SK-N-SH (cell line): ENCODE measurements at regions not wholly inside any gene's neighbourhood (a gene's known extent, or its start where the extent isn't known, plus 50 kb on each side); places are given as distances from the start of the nearest gene placed in this dataset.

Source experiments
- CTCF ChIA-PET: fragments of 300-600, 350-600 bp; formaldehyde crosslinking; extraction: SDS; loops from one replicate; lab custom pipeline; 2021; lab: Yijun Ruan, JAX
- POLR2A ChIA-PET: fragments of 350-600 bp; sonication (Branson Sonifier 250); formaldehyde crosslinking; extraction: SDS; loops from one replicate; lab custom pipeline; 2020; ENCODE audit warnings: antibody characterized with exemption, inconsistent platforms; lab: Yijun Ruan, JAX
- DNase-seq: peaks from one replicate; pipeline ENCODE4 v3.0.0; 2012
- H2AFZ ChIP-seq: fragments of 200-600 bp; sonication (generic); 2 replicates; pipeline ENCODE4 v1.8.1; 2016; ENCODE audit warnings: antibody characterized with exemption, mild to moderate bottlenecking, low read depth
- H3F3A ChIP-seq: fragments of 200-600 bp; sonication (generic); replicated peaks from 2 replicates; pipeline ENCODE3; 2016; ENCODE audit warnings: antibody characterized with exemption, mild to moderate bottlenecking; ENCODE audit not compliant: insufficient read depth
- H3K27ac ChIP-seq, 2 experiments: fragments of 200-500 bp in 1 of 2; fragments of 200-600 bp in 1 of 2; sonication (Bioruptor generic) in 1 of 2; sonication (generic), shearing (Covaris generic) in 1 of 2; 2 replicates each; pipeline versions ENCODE4 v1.5.1 to v1.6.1; 2014 to 2016; ENCODE audit warnings: low read depth in 2 of 2, inconsistent platforms in 1 of 2, low read length in 1 of 2, mild to moderate bottlenecking in 1 of 2, mixed read lengths in 1 of 2
- H3K27me3 ChIP-seq: fragments of 200-600 bp; sonication (generic), shearing (Covaris generic); 2 replicates; pipeline ENCODE4 v1.6.1; 2016; ENCODE audit warnings: mixed run types; ENCODE audit not compliant: insufficient read depth
- H3K36me3 ChIP-seq, 2 experiments: fragments of 200-500 bp in 1 of 2; fragments of 200-600 bp in 1 of 2; sonication (Bioruptor generic) in 1 of 2; sonication (generic) in 1 of 2; replicated peaks in 1 of 2; 2 replicates each; pipeline versions ENCODE3 to v1.5.1; 2014 to 2016; ENCODE audit warnings: low read length in 1 of 2, mild to moderate bottlenecking in 1 of 2; ENCODE audit not compliant: insufficient read depth in 2 of 2, control insufficient read depth in 1 of 2
- H3K4me1 ChIP-seq, 2 experiments: fragments of 200-500 bp in 1 of 2; fragments of 200-600 bp in 1 of 2; sonication (Bioruptor generic) in 1 of 2; sonication (generic), shearing (Covaris generic) in 1 of 2; 2 replicates each; pipeline versions ENCODE4 v1.5.1 to v1.6.1; 2014 to 2016; ENCODE audit warnings: low read depth in 1 of 2, low read length in 1 of 2, mixed run types in 1 of 2; ENCODE audit not compliant: insufficient read depth in 2 of 2, control insufficient read depth in 1 of 2
- H3K4me2 ChIP-seq: fragments of 200-600 bp; sonication (generic), shearing (Covaris generic); 2 replicates; pipeline ENCODE4 v1.6.1; 2017; ENCODE audit warnings: mixed run types
- H3K4me3 ChIP-seq, 2 experiments: fragments of 200-500 bp in 1 of 2; fragments of 200-600 bp in 1 of 2; sonication (Bioruptor generic) in 1 of 2; sonication (generic), shearing (Covaris generic) in 1 of 2; 2 replicates each; pipeline versions ENCODE4 v1.5.1 to v1.8.1; 2014 to 2016; ENCODE audit warnings: low read depth in 2 of 2, inconsistent platforms in 1 of 2, low read length in 1 of 2, mild to moderate bottlenecking in 1 of 2, mixed read lengths in 1 of 2, moderate library complexity in 1 of 2
- H3K79me2 ChIP-seq: fragments of 200-600 bp; sonication (generic); 2 replicates; pipeline ENCODE4 v1.8.1; 2017; ENCODE audit warnings: mild to moderate bottlenecking; ENCODE audit not compliant: insufficient read depth
- H3K9ac ChIP-seq: fragments of 200-600 bp; sonication (generic); 2 replicates; pipeline ENCODE4 v1.6.1; 2017; ENCODE audit warnings: mixed run types
- H3K9me2 ChIP-seq: fragments of 200-600 bp; sonication (generic); 2 replicates; pipeline ENCODE4 v1.6.1; 2017; ENCODE audit warnings: mixed run types
- H3K9me3 ChIP-seq: fragments of 200-600 bp; sonication (generic); 2 replicates; pipeline ENCODE4 v1.6.1; 2017; ENCODE audit warnings: mixed run types, mild to moderate bottlenecking, moderate library complexity
- H4K20me1 ChIP-seq: fragments of 200-600 bp; sonication (generic); 2 replicates; pipeline ENCODE4 v1.6.1; 2017; ENCODE audit warnings: mild to moderate bottlenecking, mixed run types; ENCODE audit not compliant: insufficient read depth
- CHD2 ChIP-seq: fragments of 150-350 bp; IDR thresholded peaks from 2 replicates; pipeline ENCODE4 v1.6.1; 2018; ENCODE audit warnings: low read length; ENCODE audit not compliant: partially characterized antibody
- EZH2phosphoT487 ChIP-seq: fragments of 200-600 bp; sonication (generic); IDR thresholded peaks from 2 replicates; pipeline ENCODE4 v1.6.1; 2017; ENCODE audit warnings: low read depth, mixed run types, mild to moderate bottlenecking, antibody characterized with exemption, moderate library complexity, borderline replicate concordance
- FOSL2 ChIP-seq: IDR thresholded peaks from 2 replicates; pipeline ENCODE4 v1.4.0; 2012; ENCODE audit warnings: low read depth, mild to moderate bottlenecking, moderate library complexity, borderline replicate concordance
- GATA2 ChIP-seq: sonication (generic); formaldehyde crosslinking; IDR thresholded peaks from 2 replicates; pipeline ENCODE4 v1.5.0; 2020; ENCODE audit warnings: mild to moderate bottlenecking, missing genetic modification reagents
- NFIC ChIP-seq: IDR thresholded peaks from 2 replicates; pipeline ENCODE4 v1.4.0; 2012; ENCODE audit warnings: borderline replicate concordance
- RXRA ChIP-seq: IDR thresholded peaks from 2 replicates; pipeline ENCODE4 v1.4.0; 2012; ENCODE audit warnings: low read depth, mild to moderate bottlenecking, borderline replicate concordance
- TEAD4 ChIP-seq: IDR thresholded peaks from 2 replicates; pipeline ENCODE4 v1.4.0; 2012; ENCODE audit warnings: mild to moderate bottlenecking, borderline replicate concordance; ENCODE audit not compliant: insufficient read depth
- WGBS: methylation state at CpG from one replicate; pipeline ENCODE4 v1.1.6; 2017; ENCODE audit warnings: low lambda C conversion rate; 5-methylcytosine and 5-hydroxymethylcytosine counted together
- TF ChIP-seq, protein P1 (sequence below): IDR thresholded peaks from 2 replicates; pipeline ENCODE4 v1.4.0; 2012; ENCODE audit warnings: low read depth, borderline replicate concordance
- TF ChIP-seq, protein P2 (sequence below): IDR thresholded peaks from 2 replicates; pipeline ENCODE4 v1.6.1; 2012; ENCODE audit warnings: mild to moderate bottlenecking, low read depth, low read length, moderate library complexity
- TF ChIP-seq, protein P3 (sequence below): fragments of 150-350 bp; IDR thresholded peaks from 2 replicates; pipeline ENCODE4 v1.6.1; 2016; ENCODE audit warnings: mild to moderate bottlenecking, low read depth, low read length
- TF ChIP-seq, protein P4 (sequence below): fragments of 200-600 bp; sonication (generic); IDR thresholded peaks from 2 replicates; pipeline ENCODE4 v1.6.1; 2017; ENCODE audit warnings: antibody characterized with exemption, mild to moderate bottlenecking, moderate library complexity

DNA sequence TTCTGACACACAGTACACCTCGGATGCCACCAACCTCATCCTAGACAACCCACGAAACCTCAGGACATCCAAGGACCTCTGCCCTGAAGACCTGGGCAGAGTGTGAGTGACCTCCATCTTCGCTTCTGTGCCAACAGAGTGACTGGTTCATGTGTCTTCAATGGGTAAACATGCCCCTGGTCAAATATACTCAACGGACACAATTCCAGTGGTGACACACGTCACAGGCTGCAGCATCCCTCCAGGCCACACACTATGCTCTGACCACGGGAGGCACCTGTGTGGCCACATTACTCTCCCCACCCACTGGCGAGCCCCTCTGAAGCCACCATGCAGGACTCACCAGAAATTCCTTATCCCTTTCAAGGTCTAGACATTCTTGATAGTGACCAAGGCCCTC lies 85.2 kb downstream of the GALR1 start:
- Histone ChIP-seq H3K27ac (no peak overlapping the region), H3K9me3 (no peaks in the 10 kb centered on the region), H3F3A (no peaks in the 10 kb centered on the region), H2AFZ (no peak overlapping the region), H4K20me1 (no peaks in the 10 kb centered on the region), H3K4me1 (no peaks in the 10 kb centered on the region), H3K36me3 (no peaks in the 10 kb centered on the region), H3K9ac (no peak overlapping the region), H3K4me3 (no peak overlapping the region), H3K9me2 (no peaks in the 10 kb centered on the region), H3K27me3 (no peaks in the 10 kb centered on the region), H3K79me2 (no peaks in the 10 kb centered on the region), H3K4me2 (no peak overlapping the region)
- TF ChIP-seq GATA2 (CRISPR knock-in tag): no peak
- TF ChIP-seq, protein P1, sequence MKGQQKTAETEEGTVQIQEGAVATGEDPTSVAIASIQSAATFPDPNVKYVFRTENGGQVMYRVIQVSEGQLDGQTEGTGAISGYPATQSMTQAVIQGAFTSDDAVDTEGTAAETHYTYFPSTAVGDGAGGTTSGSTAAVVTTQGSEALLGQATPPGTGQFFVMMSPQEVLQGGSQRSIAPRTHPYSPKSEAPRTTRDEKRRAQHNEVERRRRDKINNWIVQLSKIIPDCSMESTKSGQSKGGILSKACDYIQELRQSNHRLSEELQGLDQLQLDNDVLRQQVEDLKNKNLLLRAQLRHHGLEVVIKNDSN: no peak
- no peak for TF ChIP-seq EZH2phosphoT487
- TF ChIP-seq, protein P2, sequence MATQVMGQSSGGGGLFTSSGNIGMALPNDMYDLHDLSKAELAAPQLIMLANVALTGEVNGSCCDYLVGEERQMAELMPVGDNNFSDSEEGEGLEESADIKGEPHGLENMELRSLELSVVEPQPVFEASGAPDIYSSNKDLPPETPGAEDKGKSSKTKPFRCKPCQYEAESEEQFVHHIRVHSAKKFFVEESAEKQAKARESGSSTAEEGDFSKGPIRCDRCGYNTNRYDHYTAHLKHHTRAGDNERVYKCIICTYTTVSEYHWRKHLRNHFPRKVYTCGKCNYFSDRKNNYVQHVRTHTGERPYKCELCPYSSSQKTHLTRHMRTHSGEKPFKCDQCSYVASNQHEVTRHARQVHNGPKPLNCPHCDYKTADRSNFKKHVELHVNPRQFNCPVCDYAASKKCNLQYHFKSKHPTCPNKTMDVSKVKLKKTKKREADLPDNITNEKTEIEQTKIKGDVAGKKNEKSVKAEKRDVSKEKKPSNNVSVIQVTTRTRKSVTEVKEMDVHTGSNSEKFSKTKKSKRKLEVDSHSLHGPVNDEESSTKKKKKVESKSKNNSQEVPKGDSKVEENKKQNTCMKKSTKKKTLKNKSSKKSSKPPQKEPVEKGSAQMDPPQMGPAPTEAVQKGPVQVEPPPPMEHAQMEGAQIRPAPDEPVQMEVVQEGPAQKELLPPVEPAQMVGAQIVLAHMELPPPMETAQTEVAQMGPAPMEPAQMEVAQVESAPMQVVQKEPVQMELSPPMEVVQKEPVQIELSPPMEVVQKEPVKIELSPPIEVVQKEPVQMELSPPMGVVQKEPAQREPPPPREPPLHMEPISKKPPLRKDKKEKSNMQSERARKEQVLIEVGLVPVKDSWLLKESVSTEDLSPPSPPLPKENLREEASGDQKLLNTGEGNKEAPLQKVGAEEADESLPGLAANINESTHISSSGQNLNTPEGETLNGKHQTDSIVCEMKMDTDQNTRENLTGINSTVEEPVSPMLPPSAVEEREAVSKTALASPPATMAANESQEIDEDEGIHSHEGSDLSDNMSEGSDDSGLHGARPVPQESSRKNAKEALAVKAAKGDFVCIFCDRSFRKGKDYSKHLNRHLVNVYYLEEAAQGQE: no peak
- no peak for TF ChIP-seq CHD2
- TF ChIP-seq NFIC: no peak
- TF ChIP-seq, protein P3, sequence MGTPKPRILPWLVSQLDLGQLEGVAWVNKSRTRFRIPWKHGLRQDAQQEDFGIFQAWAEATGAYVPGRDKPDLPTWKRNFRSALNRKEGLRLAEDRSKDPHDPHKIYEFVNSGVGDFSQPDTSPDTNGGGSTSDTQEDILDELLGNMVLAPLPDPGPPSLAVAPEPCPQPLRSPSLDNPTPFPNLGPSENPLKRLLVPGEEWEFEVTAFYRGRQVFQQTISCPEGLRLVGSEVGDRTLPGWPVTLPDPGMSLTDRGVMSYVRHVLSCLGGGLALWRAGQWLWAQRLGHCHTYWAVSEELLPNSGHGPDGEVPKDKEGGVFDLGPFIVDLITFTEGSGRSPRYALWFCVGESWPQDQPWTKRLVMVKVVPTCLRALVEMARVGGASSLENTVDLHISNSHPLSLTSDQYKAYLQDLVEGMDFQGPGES: no peak
- no peak for TF ChIP-seq RXRA
- TF ChIP-seq TEAD4: no peak
- no peak for TF ChIP-seq FOSL2
- TF ChIP-seq, protein P4, sequence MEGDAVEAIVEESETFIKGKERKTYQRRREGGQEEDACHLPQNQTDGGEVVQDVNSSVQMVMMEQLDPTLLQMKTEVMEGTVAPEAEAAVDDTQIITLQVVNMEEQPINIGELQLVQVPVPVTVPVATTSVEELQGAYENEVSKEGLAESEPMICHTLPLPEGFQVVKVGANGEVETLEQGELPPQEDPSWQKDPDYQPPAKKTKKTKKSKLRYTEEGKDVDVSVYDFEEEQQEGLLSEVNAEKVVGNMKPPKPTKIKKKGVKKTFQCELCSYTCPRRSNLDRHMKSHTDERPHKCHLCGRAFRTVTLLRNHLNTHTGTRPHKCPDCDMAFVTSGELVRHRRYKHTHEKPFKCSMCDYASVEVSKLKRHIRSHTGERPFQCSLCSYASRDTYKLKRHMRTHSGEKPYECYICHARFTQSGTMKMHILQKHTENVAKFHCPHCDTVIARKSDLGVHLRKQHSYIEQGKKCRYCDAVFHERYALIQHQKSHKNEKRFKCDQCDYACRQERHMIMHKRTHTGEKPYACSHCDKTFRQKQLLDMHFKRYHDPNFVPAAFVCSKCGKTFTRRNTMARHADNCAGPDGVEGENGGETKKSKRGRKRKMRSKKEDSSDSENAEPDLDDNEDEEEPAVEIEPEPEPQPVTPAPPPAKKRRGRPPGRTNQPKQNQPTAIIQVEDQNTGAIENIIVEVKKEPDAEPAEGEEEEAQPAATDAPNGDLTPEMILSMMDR: no peak
- CTCF ChIA-PET: no interaction called here
- 13% methylated on average over 7 of the region's 7 CpGs for WGBS
- POLR2A ChIA-PET: no interaction called here
- no peak for DNase-seq
